ENCODE measurements at regions not wholly inside any gene's neighbourhood (a gene's known extent, or its start where the extent isn't known, plus 50 kb on each side); places are given as distances from the start of the nearest gene placed in this dataset.

DNA sequence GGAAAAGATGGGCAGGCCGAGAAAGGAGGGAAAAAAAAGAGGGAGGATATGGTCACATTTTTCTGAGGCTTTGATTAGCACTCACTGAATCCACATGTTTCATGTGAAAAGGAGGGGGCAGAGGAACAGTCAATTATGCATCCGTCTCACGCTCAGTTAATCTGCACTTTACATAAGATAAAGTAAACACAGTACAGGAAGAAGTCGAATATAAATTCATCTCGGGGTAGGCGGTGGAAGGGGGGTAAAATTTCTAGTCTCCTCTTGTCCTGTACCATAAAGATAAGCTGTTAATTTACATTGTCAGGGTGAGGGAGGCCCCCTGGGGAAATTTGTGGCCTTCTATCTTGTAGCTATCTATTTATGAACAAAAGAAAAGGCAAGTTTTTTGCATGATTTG is 73.1 kb upstream of the CES5A start:
- TF ChIP-seq POLR2A (IDR thresholded peaks at IDR 0.05) = no peak
- TF ChIP-seq, protein P1, sequence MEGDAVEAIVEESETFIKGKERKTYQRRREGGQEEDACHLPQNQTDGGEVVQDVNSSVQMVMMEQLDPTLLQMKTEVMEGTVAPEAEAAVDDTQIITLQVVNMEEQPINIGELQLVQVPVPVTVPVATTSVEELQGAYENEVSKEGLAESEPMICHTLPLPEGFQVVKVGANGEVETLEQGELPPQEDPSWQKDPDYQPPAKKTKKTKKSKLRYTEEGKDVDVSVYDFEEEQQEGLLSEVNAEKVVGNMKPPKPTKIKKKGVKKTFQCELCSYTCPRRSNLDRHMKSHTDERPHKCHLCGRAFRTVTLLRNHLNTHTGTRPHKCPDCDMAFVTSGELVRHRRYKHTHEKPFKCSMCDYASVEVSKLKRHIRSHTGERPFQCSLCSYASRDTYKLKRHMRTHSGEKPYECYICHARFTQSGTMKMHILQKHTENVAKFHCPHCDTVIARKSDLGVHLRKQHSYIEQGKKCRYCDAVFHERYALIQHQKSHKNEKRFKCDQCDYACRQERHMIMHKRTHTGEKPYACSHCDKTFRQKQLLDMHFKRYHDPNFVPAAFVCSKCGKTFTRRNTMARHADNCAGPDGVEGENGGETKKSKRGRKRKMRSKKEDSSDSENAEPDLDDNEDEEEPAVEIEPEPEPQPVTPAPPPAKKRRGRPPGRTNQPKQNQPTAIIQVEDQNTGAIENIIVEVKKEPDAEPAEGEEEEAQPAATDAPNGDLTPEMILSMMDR (IDR thresholded peaks at IDR 0.05) = no peak
